Sigmoid colon (tissue), 6 donors: ENCODE measurements at regions not wholly inside any gene's neighbourhood (a gene's known extent, or its start where the extent isn't known, plus 50 kb on each side); places are given as distances from the start of the nearest gene placed in this dataset.

Experiments used
- DNase-seq: peaks from one replicate; pipeline ENCODE4 v3.0.0-alpha.2; 2019
- H3K27ac ChIP-seq, 4 donors: fragments of 200-600 bp; sonication (generic); one replicate each; pipeline ENCODE4 v1.5.1; 2016 to 2019; ENCODE audit warnings: mild to moderate bottlenecking in 1 of 4
- H3K27me3 ChIP-seq, 3 donors: fragments of 200-600 bp; sonication (generic); one replicate each; pipeline ENCODE4 v1.5.1; 2019; ENCODE audit warnings: mild to moderate bottlenecking in 1 of 3
- H3K36me3 ChIP-seq, 4 donors: fragments of 200-600 bp; sonication (generic); one replicate each; pipeline ENCODE4 v1.5.1; 2016 to 2019
- H3K4me1 ChIP-seq, 4 donors: fragments of 200-600 bp; sonication (generic); one replicate each; pipeline ENCODE4 v1.5.1; 2017 to 2019
- H3K4me3 ChIP-seq, 4 donors: fragments of 200-600 bp; sonication (generic); one replicate each; pipeline ENCODE4 v1.5.1; 2017 to 2019; ENCODE audit warnings: mild to moderate bottlenecking in 2 of 4, moderate library complexity in 1 of 4
- H3K9me3 ChIP-seq, 4 donors: fragments of 200-600 bp in 3 of 4; sonication (generic) in 3 of 4; one replicate each; pipeline versions ENCODE4 v1.5.1 to v1.6.1; 2013 to 2019
- EP300 ChIP-seq, 4 donors: sonication (generic); formaldehyde crosslinking; IDR thresholded peaks; one replicate each; pipeline ENCODE4 v1.6.1; 2017; ENCODE audit warnings: antibody characterized with exemption in 4 of 4
- POLR2A ChIP-seq, 2 donors: fragments of 450-650 bp; IDR thresholded peaks; one replicate each; pipeline ENCODE4 v1.6.1; 2016; ENCODE audit warnings: antibody characterized with exemption in 2 of 2, mild to moderate bottlenecking in 2 of 2, moderate library complexity in 2 of 2
- POLR2AphosphoS5 ChIP-seq, 4 donors: sonication (generic); formaldehyde crosslinking; IDR thresholded peaks; one replicate each; pipeline ENCODE4 v1.6.1; 2017; ENCODE audit warnings: antibody characterized with exemption in 4 of 4
- WGBS, 2 donors: extraction: QIAGEN DNeasy Blood & Tissue Kit; methylation state at CpG; one replicate each; pipeline ENCODE4 v1.1.7; 2013; 5-methylcytosine and 5-hydroxymethylcytosine counted together
- intact Hi-C: fragments of 100-400 bp; cut with DNase I; formaldehyde crosslinking; loops from one replicate; pipeline ENCODE4 v1.15.1; 2023
- TF ChIP-seq, protein P1 (sequence below), 4 experiments: fragments of 450-650 bp in 3 of 4; fragments of 200-600 bp in 1 of 4; IDR thresholded peaks; one replicate each; pipeline ENCODE4 v1.5.1; 2016 to 2019; ENCODE audit warnings: antibody characterized with exemption in 4 of 4, mild to moderate bottlenecking in 3 of 4, moderate library complexity in 2 of 4
- donor health status: healthy with polysubstance abuse.
- donor health status: healthy.

DNA sequence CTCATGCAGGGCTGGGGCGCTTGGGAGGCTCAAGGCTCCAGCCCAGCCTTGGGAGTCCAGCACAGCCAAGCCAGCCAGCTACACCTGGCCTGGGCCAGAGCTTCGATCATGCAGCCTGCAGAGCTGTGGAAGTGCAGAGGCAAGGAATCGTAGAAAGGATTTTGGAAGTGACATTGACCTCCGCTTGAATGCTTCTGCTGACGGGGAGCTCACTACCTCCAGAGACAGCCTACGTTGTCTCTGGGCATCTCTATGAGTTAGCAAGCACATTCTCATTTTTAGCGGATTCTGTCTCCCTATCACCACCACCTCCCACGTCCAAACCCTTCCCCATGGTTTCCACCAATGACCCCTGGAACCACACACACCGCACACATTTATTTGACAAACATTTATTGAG lies 88.5 kb downstream of the MICALL2 start:
- 79 to 80% methylated on average over 9 of the region's 9 CpGs for WGBS, 2 donors
- Histone ChIP-seq H3K27ac (no peak overlapping the region), H3K9me3 (peaks cover 0 to 3% (median 0%) of the 10 kb centered on the region in 4 donors), H3K4me1 (peaks cover 0 to 10% (median 9%) of the 10 kb centered on the region in 4 donors), H3K27me3 (peaks cover 38 to 95% (median 71%) of the 10 kb centered on the region in 3 donors), H3K36me3 (no peaks in the 10 kb centered on the region), H3K4me3 (no peak overlapping the region)
- intact Hi-C loops: no loop called here
- no peak for DNase-seq
- no peak for TF ChIP-seq POLR2A (IDR thresholded peaks at IDR 0.05)
- TF ChIP-seq, protein P1, sequence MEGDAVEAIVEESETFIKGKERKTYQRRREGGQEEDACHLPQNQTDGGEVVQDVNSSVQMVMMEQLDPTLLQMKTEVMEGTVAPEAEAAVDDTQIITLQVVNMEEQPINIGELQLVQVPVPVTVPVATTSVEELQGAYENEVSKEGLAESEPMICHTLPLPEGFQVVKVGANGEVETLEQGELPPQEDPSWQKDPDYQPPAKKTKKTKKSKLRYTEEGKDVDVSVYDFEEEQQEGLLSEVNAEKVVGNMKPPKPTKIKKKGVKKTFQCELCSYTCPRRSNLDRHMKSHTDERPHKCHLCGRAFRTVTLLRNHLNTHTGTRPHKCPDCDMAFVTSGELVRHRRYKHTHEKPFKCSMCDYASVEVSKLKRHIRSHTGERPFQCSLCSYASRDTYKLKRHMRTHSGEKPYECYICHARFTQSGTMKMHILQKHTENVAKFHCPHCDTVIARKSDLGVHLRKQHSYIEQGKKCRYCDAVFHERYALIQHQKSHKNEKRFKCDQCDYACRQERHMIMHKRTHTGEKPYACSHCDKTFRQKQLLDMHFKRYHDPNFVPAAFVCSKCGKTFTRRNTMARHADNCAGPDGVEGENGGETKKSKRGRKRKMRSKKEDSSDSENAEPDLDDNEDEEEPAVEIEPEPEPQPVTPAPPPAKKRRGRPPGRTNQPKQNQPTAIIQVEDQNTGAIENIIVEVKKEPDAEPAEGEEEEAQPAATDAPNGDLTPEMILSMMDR (IDR thresholded peaks at IDR 0.05): no peak
- no peak for TF ChIP-seq EP300 (IDR thresholded peaks at IDR 0.05)
- TF ChIP-seq POLR2AphosphoS5 (IDR thresholded peaks at IDR 0.05): no peak

DNA sequence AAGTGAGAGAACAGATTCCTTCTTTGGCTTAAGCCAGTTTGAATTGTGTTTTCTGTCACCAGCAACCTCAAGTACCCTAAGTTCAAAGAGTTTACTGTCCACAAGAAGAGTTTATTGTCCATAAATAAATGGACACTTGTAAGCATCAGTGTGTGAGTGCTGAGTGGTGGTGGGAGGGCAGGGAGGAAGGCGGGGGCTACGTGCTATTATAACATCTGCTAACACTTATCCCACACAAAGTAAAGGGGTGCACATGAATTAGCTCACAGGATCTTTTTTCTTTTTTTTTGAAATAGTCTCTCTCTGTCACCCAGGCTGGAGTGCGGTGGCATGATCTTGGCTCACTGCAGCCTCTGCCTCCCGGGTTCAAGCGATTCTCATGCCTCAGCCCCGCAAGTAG lies 87.2 kb downstream of the MICALL2 start:
- peaks cover 37 to 95% (median 73%) of the 10 kb centered on the region in 3 donors for H3K27me3 ChIP-seq
- WGBS, 2 donors: 82 to 83% methylated on average over 6 of the region's 6 CpGs
- TF ChIP-seq, protein P1 (IDR thresholded peaks at IDR 0.05): no peak
- no peak for TF ChIP-seq POLR2AphosphoS5 (IDR thresholded peaks at IDR 0.05)
- no peak for TF ChIP-seq EP300 (IDR thresholded peaks at IDR 0.05)
- no peak for TF ChIP-seq POLR2A (IDR thresholded peaks at IDR 0.05)
- no peak overlapping the region for H3K27ac ChIP-seq
- intact Hi-C loops: no loop called here
- peaks cover 0 to 10% (median 9%) of the 10 kb centered on the region in 4 donors for H3K4me1 ChIP-seq
- H3K9me3 ChIP-seq: no peaks in the 10 kb centered on the region
- H3K4me3 ChIP-seq: no peak overlapping the region
- no peaks in the 10 kb centered on the region for H3K36me3 ChIP-seq
- DNase-seq: no peak

DNA sequence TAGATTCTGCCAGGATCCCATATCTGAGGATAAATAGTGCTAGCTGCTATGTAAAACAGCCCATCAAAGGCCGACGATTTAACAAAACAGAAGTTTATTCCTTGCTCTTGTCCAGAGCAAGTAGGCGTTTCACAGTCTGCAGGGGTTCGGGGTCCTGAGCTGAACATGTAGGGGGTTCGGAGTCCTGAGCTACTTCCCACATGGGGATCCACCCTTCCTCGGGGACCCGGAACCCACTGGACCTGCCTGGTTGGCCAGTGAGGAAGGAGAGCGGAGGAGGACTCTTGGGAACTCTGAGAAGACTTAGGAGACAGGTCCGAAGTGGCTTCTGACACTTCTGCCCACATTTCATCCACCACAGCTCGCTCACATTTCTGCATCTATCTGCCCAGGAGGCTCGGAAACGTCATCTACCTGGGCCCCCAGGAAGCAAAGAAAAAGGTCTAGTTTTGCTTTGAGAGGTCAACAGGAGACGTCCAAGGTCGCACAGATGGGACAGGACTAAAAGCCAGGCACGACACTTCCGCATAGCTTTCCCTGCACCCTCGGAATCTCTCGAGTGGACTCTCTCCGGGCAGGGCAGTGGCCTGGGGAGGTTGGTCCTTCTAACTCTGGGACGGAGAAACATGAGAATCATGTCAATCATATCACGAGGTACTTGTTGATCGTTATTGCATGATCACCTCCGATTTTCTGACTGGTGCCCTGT lies 86.4 kb downstream of the MICALL2 start:
- peaks cover 42 to 95% (median 74%) of the 10 kb centered on the region in 3 donors for H3K27me3 ChIP-seq
- intact Hi-C loops: no loop called here
- no peak overlapping the region for H3K27ac ChIP-seq
- no peak for DNase-seq
- H3K4me3 ChIP-seq: no peak overlapping the region
- H3K9me3 ChIP-seq: no peaks in the 10 kb centered on the region
- peaks cover 0 to 10% (median 9%) of the 10 kb centered on the region in 4 donors for H3K4me1 ChIP-seq
- no peaks in the 10 kb centered on the region for H3K36me3 ChIP-seq
- TF ChIP-seq EP300 (IDR thresholded peaks at IDR 0.05) (no peak), POLR2A (IDR thresholded peaks at IDR 0.05) (no peak), POLR2AphosphoS5 (IDR thresholded peaks at IDR 0.05) (no peak)
- TF ChIP-seq, protein P1 (IDR thresholded peaks at IDR 0.05): no peak
- 59 to 72% methylated on average over 23 of the region's 23 CpGs for WGBS, 2 donors

DNA sequence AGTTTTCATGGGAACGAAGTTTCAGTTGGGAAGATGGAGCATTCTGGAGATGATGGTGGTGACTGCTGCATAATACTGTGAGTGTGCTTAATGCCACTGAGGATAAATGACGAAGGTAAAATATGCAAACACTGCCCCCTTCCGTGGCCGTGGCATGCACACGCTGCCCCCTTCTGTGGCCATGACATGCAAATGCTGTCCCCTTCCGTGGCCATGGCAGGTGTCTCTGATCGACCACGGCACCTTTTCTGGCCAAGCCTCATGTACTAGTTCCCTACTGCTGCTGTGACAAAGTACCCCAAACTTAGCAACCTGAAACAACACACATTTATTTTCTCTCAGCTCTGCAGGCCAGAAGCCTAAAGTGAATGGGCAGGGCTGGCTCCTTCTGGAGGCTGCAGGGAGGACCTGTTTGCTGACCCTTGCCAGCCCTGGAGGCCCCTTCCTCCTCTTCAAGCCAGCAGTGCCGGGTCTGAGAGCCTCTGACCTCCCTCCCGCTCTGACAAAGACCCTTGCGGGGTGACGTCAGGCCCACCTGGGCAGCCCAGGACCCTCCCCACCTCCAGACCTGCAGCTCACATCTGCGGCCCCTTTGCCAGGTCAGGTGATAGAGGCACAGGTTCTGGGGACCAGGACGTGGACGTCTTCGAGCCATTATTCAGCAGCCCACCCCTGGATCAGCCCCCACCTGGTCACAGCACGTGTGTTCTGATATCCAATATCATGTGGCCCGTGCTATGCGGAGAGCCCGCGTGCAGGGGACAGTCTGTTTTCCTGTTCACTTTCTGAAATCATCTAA lies 82.0 kb downstream of the MICALL2 start:
- Histone ChIP-seq H3K36me3 (no peaks in the 10 kb centered on the region), H3K9me3 (no peaks in the 10 kb centered on the region), H3K27me3 (peaks cover 10 to 93% (median 48%) of the 10 kb centered on the region in 3 donors), H3K4me3 (no peak overlapping the region), H3K4me1 (no peaks in the 10 kb centered on the region), H3K27ac (no peak overlapping the region)
- TF ChIP-seq EP300 (IDR thresholded peaks at IDR 0.05) (no peak), POLR2AphosphoS5 (IDR thresholded peaks at IDR 0.05) (no peak), POLR2A (IDR thresholded peaks at IDR 0.05) (no peak)
- TF ChIP-seq, protein P1 (IDR thresholded peaks at IDR 0.05): no peak
- no peak for DNase-seq
- WGBS, 2 donors: 73 to 74% methylated on average over 21 of the region's 21 CpGs
- intact Hi-C loops: no loop called here
